Keratinocyte (primary cell): ENCODE measurements at regions not wholly inside any gene's neighbourhood (a gene's known extent, or its start where the extent isn't known, plus 50 kb on each side); places are given as distances from the start of the nearest gene placed in this dataset.

ENCODE experiments used
- CTCF ChIP-seq, 3 experiments: IDR thresholded peaks in 1 of 3; conservative IDR thresholded peaks in 1 of 3; optimal IDR thresholded peaks in 1 of 3; 2 replicates in 2 of 3; 3 replicates in 1 of 3; pipeline versions ENCODE3 to v1.5.1; 2011; ENCODE audit warnings: low read length in 3 of 3, mild to moderate bottlenecking in 3 of 3, moderate library complexity in 2 of 3, control low read depth in 1 of 3, inconsistent platforms in 1 of 3; ENCODE audit not compliant: insufficient read depth in 2 of 3; ENCODE audit errors: extremely low read depth in 1 of 3
- EZH2 ChIP-seq: IDR thresholded peaks from one replicate; pipeline ENCODE4 v1.6.1; 2012; ENCODE audit warnings: inconsistent platforms, mild to moderate bottlenecking, low read length, moderate library complexity

DNA sequence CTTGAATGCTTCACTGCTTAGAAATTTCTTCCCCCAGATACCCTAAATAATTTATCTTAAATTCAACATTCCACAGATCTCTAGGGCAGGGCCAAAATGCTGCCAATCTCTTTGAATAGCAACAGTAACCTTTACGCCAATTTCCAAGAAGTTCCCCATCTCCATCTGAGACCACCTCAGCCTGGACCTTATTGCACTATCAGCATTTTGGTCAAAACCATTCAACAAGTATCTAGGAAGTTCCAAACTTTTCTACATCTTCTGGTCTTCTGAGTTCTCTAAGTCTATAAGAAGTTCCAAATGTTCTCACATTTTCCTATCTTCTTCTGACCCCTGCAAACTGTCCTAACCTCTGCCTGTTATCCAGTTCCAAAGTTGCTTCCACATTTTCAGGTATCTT lies 1306.9 kb upstream of the SORCS1 start:
- TF ChIP-seq CTCF (optimal IDR thresholded peaks at IDR 0.05 in 1 of 3, IDR thresholded peaks at IDR 0.05 in 1 of 3, conservative IDR thresholded peaks at IDR 0.05 in 1 of 3; ENCODE audit: extremely low read depth in 1 of 3, insufficient read depth in 2 of 3, low read length in 3 of 3) (no peak), EZH2 (no peak)
